HL-60 (cell line): ENCODE measurements at regions not wholly inside any gene's neighbourhood (a gene's known extent, or its start where the extent isn't known, plus 50 kb on each side); places are given as distances from the start of the nearest gene placed in this dataset.

Source experiments
- GABPA ChIP-seq: IDR thresholded peaks from 2 replicates; pipeline ENCODE4 v1.6.1; 2012; ENCODE audit warnings: low read depth
- TF ChIP-seq, protein P1 (sequence below): IDR thresholded peaks from one replicate; pipeline ENCODE4 v1.5.1; 2011; ENCODE audit warnings: low read length, control low read depth, inconsistent platforms; ENCODE audit not compliant: insufficient read depth
- TF ChIP-seq, protein P2 (sequence below): IDR thresholded peaks from 2 replicates; pipeline ENCODE4 v1.6.1; 2012; ENCODE audit warnings: low read depth; ENCODE audit not compliant: insufficient replicate concordance

- TF ChIP-seq, protein P1, sequence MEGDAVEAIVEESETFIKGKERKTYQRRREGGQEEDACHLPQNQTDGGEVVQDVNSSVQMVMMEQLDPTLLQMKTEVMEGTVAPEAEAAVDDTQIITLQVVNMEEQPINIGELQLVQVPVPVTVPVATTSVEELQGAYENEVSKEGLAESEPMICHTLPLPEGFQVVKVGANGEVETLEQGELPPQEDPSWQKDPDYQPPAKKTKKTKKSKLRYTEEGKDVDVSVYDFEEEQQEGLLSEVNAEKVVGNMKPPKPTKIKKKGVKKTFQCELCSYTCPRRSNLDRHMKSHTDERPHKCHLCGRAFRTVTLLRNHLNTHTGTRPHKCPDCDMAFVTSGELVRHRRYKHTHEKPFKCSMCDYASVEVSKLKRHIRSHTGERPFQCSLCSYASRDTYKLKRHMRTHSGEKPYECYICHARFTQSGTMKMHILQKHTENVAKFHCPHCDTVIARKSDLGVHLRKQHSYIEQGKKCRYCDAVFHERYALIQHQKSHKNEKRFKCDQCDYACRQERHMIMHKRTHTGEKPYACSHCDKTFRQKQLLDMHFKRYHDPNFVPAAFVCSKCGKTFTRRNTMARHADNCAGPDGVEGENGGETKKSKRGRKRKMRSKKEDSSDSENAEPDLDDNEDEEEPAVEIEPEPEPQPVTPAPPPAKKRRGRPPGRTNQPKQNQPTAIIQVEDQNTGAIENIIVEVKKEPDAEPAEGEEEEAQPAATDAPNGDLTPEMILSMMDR: no peak
- TF ChIP-seq, protein P2, sequence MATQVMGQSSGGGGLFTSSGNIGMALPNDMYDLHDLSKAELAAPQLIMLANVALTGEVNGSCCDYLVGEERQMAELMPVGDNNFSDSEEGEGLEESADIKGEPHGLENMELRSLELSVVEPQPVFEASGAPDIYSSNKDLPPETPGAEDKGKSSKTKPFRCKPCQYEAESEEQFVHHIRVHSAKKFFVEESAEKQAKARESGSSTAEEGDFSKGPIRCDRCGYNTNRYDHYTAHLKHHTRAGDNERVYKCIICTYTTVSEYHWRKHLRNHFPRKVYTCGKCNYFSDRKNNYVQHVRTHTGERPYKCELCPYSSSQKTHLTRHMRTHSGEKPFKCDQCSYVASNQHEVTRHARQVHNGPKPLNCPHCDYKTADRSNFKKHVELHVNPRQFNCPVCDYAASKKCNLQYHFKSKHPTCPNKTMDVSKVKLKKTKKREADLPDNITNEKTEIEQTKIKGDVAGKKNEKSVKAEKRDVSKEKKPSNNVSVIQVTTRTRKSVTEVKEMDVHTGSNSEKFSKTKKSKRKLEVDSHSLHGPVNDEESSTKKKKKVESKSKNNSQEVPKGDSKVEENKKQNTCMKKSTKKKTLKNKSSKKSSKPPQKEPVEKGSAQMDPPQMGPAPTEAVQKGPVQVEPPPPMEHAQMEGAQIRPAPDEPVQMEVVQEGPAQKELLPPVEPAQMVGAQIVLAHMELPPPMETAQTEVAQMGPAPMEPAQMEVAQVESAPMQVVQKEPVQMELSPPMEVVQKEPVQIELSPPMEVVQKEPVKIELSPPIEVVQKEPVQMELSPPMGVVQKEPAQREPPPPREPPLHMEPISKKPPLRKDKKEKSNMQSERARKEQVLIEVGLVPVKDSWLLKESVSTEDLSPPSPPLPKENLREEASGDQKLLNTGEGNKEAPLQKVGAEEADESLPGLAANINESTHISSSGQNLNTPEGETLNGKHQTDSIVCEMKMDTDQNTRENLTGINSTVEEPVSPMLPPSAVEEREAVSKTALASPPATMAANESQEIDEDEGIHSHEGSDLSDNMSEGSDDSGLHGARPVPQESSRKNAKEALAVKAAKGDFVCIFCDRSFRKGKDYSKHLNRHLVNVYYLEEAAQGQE: no peak
- no peak for TF ChIP-seq GABPA
These were observed 121.2 kb upstream of the OSR1 start for GRCh38 chr2:19479666-19480065.
